Skin epidermis (tissue), 12 donors: ENCODE measurements at regions not wholly inside any gene's neighbourhood (a gene's known extent, or its start where the extent isn't known, plus 50 kb on each side); places are given as distances from the start of the nearest gene placed in this dataset.

Experiments used
- H3K27ac ChIP-seq, 21 experiments: fragments of 200-600 bp; sonication (generic) in 11 of 21; one replicate each; pipeline ENCODE4 v1.5.0; 2020; ENCODE audit warnings: mild to moderate bottlenecking in 3 of 21, inconsistent platforms in 2 of 21, moderate library complexity in 2 of 21
- H3K4me3 ChIP-seq, 7 experiments: fragments of 200-600 bp; sonication (generic) in 2 of 7; one replicate each; pipeline ENCODE4 v1.5.0; 2020; ENCODE audit warnings: inconsistent platforms in 2 of 7, mild to moderate bottlenecking in 2 of 7, moderate library complexity in 1 of 7

- no peak overlapping the region for H3K27ac ChIP-seq
- H3K4me3 ChIP-seq = no peak overlapping the region
Observed at GRCh38 chr7:145036604-145037405, 201.0 kb upstream of the TPK1 start.

- H3K4me3 ChIP-seq = no peak overlapping the region
- no peak overlapping the region for H3K27ac ChIP-seq
Observed at GRCh38 chr7:145031162-145031561, 195.3 kb upstream of the TPK1 start.

GRCh38 chr7:145030754-145031153, 194.9 kb upstream of the TPK1 start:
- Histone ChIP-seq H3K27ac (no peak overlapping the region), H3K4me3 (no peak overlapping the region)

- Histone ChIP-seq H3K4me3 (no peak overlapping the region), H3K27ac (no peak overlapping the region)
Observed at GRCh38 chr7:145020454-145020853, 184.6 kb upstream of the TPK1 start.

- no peak overlapping the region for H3K4me3 ChIP-seq
- H3K27ac ChIP-seq = no peak overlapping the region
Observed at GRCh38 chr7:145016068-145016467, 180.2 kb upstream of the TPK1 start.

GRCh38 chr7:145009876-145010275, 174.0 kb upstream of the TPK1 start:
- no peak overlapping the region for H3K4me3 ChIP-seq
- H3K27ac ChIP-seq = no peak overlapping the region

GRCh38 chr7:145005601-145006000, 169.7 kb upstream of the TPK1 start:
- Histone ChIP-seq H3K4me3 (no peak overlapping the region), H3K27ac (no peak overlapping the region)

- H3K27ac ChIP-seq = no peak overlapping the region
- no peak overlapping the region for H3K4me3 ChIP-seq
Observed at GRCh38 chr7:144997512-144997911, 161.7 kb upstream of the TPK1 start.

GRCh38 chr7:144995495-144995894, 159.6 kb upstream of the TPK1 start:
- Histone ChIP-seq H3K27ac (no peak overlapping the region), H3K4me3 (no peak overlapping the region)

GRCh38 chr7:144991041-144991440, 155.2 kb upstream of the TPK1 start:
- no peak overlapping the region for H3K27ac ChIP-seq

GRCh38 chr7:144987686-144988085, 151.8 kb upstream of the TPK1 start:
- no peak overlapping the region for H3K27ac ChIP-seq
- H3K4me3 ChIP-seq = no peak overlapping the region

More at GRCh38 chr7:144991041-144991440, 155.2 kb upstream of the TPK1 start:
- H3K4me3 ChIP-seq = no peak overlapping the region

GRCh38 chr7:144982133-144982532, 146.3 kb upstream of the TPK1 start:
- Histone ChIP-seq H3K27ac (no peak overlapping the region), H3K4me3 (no peak overlapping the region)

GRCh38 chr7:144975882-144976281, 140.0 kb upstream of the TPK1 start:
- H3K4me3 ChIP-seq = no peak overlapping the region
- H3K27ac ChIP-seq = no peak overlapping the region

- H3K27ac ChIP-seq = no peak overlapping the region
- H3K4me3 ChIP-seq = no peak overlapping the region
Observed at GRCh38 chr7:144969787-144970186, 133.9 kb upstream of the TPK1 start.

- H3K4me3 ChIP-seq = no peak overlapping the region
Observed at GRCh38 chr7:144960763-144961162, 124.9 kb upstream of the TPK1 start.

GRCh38 chr7:144957998-144958397, 122.1 kb upstream of the TPK1 start:
- H3K27ac ChIP-seq = no peak overlapping the region
- H3K4me3 ChIP-seq = no peak overlapping the region

More at GRCh38 chr7:144960763-144961162, 124.9 kb upstream of the TPK1 start:
- H3K27ac ChIP-seq = no peak overlapping the region

- Histone ChIP-seq H3K4me3 (no peak overlapping the region), H3K27ac (no peak overlapping the region)
Observed at GRCh38 chr7:144955422-144955821, 119.6 kb upstream of the TPK1 start.

GRCh38 chr7:144941127-144941526, 105.3 kb upstream of the TPK1 start:
- H3K4me3 ChIP-seq = no peak overlapping the region
- H3K27ac ChIP-seq = no peak overlapping the region

- Histone ChIP-seq H3K27ac (no peak overlapping the region), H3K4me3 (no peak overlapping the region)
Observed at GRCh38 chr7:144937199-144937598, 101.3 kb upstream of the TPK1 start.

GRCh38 chr7:144936314-144936713, 100.5 kb upstream of the TPK1 start:
- Histone ChIP-seq H3K4me3 (no peak overlapping the region), H3K27ac (no peak overlapping the region)

GRCh38 chr7:144910411-144910810, 74.6 kb upstream of the TPK1 start:
- no peak overlapping the region for H3K27ac ChIP-seq

More at GRCh38 chr7:144910411-144910810, 74.6 kb upstream of the TPK1 start:
- H3K4me3 ChIP-seq = no peak overlapping the region
